Fibroblast of the aortic adventitia (primary cell): ENCODE measurements at regions not wholly inside any gene's neighbourhood (a gene's known extent, or its start where the extent isn't known, plus 50 kb on each side); places are given as distances from the start of the nearest gene placed in this dataset.

Experiments used
- DNase-seq: peaks from one replicate; pipeline ENCODE4 v3.0.0-alpha.2; 2010; ENCODE audit warnings: low read depth
- H3K4me3 ChIP-seq: 2 replicates; pipeline ENCODE4 v1.5.1; 2011; ENCODE audit warnings: low read depth, mild to moderate bottlenecking, control low read depth, low read length, moderate library complexity
- CTCF ChIP-seq: IDR thresholded peaks from 2 replicates; pipeline ENCODE4 v1.5.1; 2011; ENCODE audit warnings: mild to moderate bottlenecking, low read length, control low read depth, inconsistent platforms; ENCODE audit not compliant: insufficient read depth

GRCh38 chr9:89803403-89803802 is 198.6 kb downstream of the GADD45G start:
- no peak for DNase-seq
- no peak overlapping the region for H3K4me3 ChIP-seq
- no peak for TF ChIP-seq CTCF

- H3K4me3 ChIP-seq: no peak overlapping the region
- no peak for DNase-seq
- TF ChIP-seq CTCF: no peak
Observed at GRCh38 chr9:89804766-89805531, 200.1 kb downstream of the GADD45G start.

GRCh38 chr9:89805571-89806292 is 200.9 kb downstream of the GADD45G start:
- no peak for DNase-seq
- H3K4me3 ChIP-seq: no peak overlapping the region
- TF ChIP-seq CTCF: no peak

- no peak for DNase-seq
- H3K4me3 ChIP-seq: no peak overlapping the region
- TF ChIP-seq CTCF: no peak
Observed at GRCh38 chr9:89806371-89807100, 201.7 kb downstream of the GADD45G start.

- no peak for DNase-seq
- TF ChIP-seq CTCF: no peak
- H3K4me3 ChIP-seq: no peak overlapping the region
Observed at GRCh38 chr9:89807101-89807395, 202.2 kb downstream of the GADD45G start.

- TF ChIP-seq CTCF: no peak
- H3K4me3 ChIP-seq: no peak overlapping the region
- DNase-seq: no peak
Observed at GRCh38 chr9:89807682-89808075, 202.9 kb downstream of the GADD45G start.
